Left hindlimb (tissue), 1 donor: ENCODE measurements at regions not wholly inside any gene's neighbourhood (a gene's known extent, or its start where the extent isn't known, plus 50 kb on each side); places are given as distances from the start of the nearest gene placed in this dataset.
"Not testable (repeated sequence)": the region's sequence is repeated elsewhere in the genome, so short reads cannot be mapped to it uniquely, and the experiment has no call there.

Source experiments
- DNase-seq: peaks from one replicate; pipeline ENCODE4 v3.0.0-alpha.2; 2018

DNA sequence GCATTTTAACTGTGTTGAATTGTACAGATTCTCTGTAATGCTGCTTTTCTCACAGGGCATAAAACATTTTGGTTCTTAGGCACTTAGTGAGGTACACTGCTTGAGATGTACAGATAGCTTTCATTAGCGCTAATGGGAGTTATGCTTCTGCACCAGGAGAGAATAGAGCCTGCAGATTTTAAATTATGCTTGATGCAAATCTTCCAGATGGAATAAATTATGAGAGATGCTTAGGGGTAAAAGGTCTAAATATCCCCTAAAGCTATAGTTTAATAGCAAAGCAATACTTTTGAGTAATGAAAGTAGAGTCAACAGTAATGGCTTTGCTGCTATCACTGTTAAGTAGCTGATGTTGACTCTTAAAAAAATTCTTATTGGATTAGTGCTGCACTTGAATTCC, 248.9 kb downstream of the S1PR1 start:
- DNase-seq, result no peak

DNA sequence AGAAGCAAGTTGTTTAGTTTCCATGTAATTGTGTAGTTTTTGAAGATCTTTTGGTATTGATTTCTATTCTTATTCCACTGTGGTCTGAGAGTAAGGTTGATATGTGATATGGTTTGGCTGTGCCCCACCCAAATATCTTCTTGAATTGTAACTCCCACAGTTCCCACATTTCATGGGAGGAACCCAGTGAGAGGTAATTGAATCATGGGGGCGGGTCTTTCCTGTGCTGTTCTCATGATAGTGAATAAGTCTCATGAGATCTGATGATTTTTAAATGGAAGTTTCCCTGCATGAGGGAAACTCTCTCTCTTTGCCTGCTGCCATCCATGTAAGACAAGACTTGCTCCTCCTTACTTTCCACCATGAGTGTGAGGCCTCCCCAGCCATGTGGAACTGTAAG, 255.3 kb downstream of the S1PR1 start:
- not testable (repeated sequence) for DNase-seq

DNA sequence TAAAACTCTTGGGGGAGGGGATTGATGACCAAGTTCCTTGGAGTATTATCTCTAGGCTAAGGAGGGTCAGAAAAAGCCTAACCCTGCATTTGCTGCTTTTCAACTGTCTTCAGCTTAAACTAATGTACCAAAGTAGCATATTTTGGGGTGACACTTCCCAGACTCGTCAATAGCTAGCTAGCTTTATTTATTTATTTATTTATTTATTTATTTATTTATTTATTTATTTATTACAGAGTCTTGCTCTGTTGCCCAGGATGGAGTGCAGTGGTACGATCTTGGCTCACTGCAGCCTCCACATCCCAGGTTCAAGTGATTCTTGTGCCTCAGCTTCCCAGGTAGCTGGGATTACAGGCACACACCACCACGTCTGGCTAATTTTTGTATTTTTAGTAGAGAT, 257.1 kb downstream of the S1PR1 start:
- DNase-seq, result not testable (repeated sequence)

DNA sequence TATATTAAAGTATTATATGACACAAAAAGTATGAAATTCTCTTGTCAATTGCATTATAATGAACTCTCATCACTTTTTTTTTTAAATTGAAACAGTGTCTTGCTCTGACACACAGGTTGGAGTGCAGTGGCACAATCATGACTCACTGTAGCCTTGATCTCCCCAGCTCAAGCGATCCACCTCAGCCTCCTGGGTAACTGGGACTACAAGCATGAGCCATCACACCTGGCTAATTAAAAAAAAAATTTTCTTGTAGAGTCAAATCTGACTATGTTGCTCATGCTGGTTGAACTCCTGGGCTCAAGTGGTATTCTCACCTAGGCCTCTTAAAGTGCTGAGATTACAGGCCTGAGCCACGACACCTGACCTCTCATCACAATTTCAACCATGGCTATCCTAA, 259.3 kb downstream of the S1PR1 start:
- DNase-seq, result no peak

DNA sequence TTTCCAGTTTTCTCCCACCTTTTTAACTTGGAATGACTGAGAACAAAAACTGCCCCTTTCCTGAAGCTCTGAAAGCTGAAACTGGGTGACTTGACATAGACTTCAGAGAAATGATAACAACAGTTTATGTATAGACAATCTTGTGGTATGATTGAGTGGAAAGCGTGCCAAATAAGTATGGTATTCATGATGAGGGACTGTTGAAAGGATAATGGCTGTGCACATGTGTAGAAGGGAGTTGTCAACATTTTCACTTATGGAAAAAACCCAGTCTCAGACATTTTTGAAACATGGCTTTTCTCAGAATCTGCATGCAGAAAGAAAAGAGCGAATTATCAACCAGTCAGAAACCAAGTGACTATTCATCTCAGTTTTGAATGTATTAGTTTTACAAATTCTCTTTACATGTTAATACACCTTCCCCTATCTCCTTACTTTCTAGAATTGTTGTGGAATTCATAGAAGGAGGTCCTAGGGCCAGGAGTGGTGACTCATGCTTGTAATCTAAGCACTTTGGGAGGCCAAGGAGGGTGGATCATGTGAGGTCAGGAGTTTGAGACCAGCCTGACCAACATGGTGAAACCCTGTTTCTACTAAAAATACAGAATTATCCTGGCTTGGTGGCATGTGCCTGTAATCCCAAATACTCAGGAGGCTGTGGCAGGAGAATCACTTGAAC, 261.2 kb downstream of the S1PR1 start:
- DNase-seq, result no peak

DNA sequence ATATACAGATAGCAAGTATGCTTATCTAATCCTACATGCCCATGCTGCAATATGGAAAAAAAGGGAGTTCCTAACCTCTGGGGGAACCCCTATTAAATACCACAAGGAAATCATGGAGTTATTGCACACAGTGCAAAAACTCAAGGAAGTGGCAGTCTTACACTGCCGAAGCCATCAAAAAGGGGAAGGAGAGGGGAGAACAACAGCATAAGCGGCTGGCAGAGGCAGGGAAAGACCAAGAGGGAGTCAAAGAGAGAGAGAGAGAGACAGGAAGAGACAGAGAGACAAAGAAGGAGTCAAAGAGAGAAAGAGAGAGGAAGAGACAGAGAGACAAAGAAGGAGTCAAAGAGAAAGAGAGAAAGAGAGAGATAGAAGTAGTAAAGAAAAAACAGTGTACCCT, 267.3 kb downstream of the S1PR1 start:
- not testable (repeated sequence) for DNase-seq

DNA sequence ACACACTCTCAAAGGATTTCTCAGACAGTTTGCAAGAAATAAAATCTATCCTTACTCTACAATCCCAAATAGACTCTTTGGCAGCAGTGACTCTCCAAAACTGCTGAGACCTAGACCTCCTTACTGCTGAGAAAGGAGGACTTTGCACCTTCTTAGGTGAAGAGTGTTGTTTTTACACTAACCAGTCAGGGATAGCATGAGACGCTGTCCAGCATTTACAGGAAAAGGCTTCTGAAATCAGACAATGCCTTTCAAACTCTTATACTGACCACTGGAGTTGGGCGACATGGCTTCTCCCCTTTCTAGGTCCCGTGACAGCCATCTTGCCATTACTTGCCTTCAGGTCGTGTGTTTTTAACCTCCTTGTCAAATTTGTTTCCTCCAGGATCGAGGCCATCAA, 268.4 kb downstream of the S1PR1 start:
- not testable (repeated sequence) for DNase-seq

DNA sequence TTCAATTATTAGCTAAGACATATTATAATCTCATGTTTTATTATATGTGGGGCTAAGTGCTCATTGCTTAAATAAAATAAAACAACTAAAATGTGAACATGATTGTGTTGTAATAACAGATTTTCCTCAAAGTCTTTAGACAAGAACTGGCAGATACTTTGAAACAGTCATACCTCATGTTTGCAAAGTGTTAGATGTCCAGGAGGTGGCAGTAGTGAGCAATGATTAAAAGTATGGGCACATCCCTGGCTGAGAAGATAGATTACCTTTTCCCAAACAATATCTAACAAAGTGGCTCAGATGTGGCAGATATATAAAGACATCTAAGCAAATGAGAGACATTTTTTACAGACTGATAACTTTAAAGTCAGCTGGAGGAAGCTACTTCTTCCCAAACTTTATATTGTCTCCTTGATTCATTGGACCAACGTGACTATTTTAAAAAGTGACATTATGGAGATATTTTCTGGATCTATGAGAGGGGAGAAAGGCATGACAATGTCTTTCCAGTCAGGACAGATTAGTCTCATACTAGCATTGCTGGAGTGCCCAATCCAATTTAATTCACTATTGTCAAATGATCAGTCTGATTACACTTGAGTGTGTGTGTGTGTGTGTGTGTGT, 269.8 kb downstream of the S1PR1 start:
- no peak for DNase-seq

DNA sequence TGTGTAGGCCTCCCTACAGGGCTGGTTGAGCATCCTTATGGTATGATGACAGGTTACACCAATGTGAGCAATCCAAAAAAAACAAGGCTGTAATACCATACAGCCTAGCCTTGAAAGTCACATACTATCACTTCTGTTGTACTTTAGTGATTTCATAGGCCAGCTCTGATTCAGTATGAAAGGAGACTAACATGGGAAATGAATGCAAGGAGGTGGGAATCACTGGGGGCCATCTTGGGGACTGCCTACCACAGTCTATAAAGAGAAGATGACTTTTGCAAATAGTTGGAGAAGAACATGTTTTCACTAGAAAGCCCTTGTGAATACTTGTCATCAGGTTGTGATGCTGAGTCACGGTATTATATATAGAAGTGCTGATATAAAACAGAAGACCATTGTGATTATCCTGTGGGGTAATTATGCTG, 270.7 kb downstream of the S1PR1 start:
- DNase-seq, result no peak

DNA sequence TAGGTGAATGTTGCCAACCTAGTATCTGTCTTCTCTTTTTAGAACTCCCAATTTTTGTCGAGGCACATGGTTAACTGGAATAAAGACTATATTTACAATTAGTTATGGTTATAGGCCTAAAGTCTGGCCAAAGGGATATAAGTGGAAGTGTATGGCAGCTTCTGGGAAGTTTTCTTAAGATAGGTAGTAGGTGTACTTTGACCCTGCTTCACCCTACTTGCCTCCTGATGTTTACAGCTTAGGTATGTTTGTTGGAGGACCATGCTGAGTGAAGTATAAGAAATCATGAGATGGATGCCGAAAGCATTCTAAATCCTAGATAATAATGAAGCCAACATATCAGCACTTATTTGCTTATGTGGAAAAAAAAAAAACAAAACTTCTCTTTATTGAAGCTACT, 272.1 kb downstream of the S1PR1 start:
- no peak for DNase-seq

DNA sequence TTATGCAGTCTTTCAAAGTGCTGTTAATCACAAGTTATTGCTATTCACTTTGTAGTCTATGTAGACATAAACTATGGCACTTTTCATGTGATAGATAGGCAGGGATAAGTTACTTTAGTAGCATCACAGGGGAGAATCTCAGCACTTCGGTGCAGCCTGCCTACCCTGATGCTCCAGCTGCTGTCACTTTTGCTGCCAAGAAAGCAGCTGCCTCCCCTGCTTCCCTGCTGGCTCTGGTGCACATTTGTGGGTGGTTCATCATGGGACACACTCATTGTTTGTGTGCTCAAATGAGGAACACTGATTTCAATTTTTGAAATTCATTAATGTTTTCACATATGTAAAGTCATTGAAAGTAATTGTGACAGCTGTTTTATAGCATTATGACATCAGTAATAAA, 272.6 kb downstream of the S1PR1 start:
- DNase-seq, result peak; percentile 37

DNA sequence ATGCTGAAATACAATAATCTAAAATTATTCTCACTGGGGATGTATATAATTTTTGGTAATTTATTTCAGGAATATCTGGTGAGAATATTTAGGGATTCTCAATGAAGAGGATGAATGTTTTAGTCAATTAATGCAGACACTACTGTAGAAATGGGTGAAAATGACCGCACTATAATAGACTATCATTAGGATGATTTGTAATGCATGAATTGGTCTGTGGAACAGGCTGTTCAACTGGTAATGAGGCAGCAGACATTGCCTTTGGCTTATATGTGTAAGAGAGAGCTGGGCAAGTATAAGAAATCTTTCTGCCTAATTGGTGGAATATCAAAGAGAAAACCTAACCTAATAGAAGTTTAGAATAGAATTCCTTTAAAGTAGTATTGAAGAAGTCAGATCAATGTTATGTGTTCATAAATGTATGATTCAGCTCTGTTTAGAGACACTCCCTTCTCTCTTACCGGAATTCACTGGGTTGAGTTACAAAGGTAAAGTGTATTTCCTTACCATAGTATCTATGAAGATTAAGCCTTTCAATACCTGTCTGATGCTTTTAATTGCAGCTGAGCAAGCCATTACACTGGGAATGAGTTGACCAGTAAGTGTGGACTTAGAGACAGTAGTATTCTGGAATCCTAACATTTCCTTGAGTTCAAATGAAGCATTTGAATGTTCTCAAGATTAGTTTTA, 274.5 kb downstream of the S1PR1 start:
- DNase-seq, result no peak

DNA sequence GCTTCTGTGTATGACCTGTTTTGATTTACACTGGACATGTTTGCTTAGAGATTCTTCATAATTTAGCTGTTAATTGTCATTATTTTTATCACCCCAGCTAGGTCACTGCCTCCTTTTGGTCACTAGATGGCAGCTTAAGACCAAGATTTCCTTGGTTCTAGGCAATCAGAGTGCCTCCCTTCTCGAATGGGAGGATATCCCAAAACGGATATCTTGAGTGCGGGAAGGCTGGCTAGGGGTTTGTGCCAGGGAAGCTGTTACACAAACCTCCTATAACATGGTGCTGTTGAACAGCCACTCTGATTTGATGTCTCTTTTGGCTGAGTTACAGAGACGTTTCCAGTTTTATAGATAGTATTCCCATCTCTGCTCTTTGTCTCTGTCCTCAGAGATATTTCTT, 283.5 kb downstream of the S1PR1 start:
- no peak for DNase-seq

DNA sequence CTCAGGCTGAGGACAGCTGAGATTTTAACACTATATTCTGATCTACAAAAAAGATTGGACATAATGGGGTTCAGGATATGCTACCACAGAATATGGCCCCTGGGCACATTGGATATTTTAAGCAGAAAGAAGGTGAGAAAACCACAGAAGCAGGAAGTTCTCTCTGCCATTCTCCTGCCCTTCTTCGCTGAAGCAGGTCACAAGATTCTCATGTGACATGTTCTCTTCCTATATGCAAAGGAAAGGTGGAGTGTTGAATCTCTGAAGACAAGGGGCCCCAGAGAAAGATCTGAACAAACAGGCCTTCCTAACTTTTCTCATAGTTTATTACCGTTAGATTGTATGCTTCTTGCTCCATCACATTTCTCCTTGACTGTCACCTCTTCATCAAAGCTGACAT, 285.7 kb downstream of the S1PR1 start:
- DNase-seq, result no peak

DNA sequence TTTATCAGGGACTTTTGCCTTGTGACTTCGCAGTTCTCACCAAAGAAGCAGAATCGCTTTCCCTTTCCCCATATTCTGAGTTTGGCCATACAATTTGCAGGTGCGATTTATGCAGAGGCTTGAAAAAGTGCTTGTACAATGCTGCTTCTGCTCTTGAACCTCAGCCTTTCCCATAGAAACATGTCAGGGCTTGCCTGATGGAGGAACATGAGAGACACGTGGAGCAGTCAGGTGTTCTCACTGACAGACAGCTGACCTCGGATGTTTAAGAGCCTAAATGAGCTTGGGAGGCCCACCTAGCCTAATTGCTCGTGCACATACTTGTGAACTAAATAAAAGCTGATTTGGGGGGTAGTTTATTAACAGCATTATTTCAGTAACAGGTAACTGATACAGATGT, 290.0 kb downstream of the S1PR1 start:
- no peak for DNase-seq

DNA sequence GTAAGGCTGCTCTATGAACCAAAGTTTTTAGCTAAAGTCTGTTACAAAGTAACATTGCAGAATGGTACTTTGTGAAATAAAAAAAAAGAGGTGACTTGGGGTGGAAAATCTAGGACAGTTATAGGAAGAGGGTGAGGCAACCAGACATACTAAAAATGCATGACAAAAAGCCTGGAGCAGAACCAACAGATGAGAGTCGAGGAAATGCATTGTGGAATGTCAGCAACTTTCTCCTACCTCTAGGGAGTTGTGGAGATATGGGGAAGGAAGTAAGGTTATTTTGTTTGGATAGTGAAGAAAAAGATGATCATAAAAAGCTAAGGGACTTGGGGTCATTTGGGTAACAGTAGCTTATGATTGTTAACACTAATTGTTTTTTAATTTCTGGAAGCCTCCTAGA, 295.6 kb downstream of the S1PR1 start:
- DNase-seq, result no peak

DNA sequence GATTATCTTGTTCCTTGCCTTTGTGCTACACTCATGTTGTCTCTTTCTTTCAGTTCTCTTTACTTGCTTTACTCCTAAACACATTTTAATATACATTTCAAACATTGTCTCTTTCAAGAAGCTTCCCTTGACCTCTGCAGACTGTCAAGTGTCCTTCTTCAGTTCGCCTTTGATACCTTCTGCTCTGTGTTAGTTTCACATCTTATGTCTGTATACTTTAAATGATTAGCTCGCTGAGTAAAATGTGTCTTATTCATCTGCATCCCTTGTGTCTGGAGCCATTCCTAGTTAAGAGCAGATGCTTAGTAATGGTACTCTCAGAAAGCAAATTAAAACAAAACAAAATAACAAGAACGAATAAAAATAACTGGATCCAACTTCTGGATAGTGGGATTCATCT, 303.3 kb downstream of the S1PR1 start:
- no peak for DNase-seq

DNA sequence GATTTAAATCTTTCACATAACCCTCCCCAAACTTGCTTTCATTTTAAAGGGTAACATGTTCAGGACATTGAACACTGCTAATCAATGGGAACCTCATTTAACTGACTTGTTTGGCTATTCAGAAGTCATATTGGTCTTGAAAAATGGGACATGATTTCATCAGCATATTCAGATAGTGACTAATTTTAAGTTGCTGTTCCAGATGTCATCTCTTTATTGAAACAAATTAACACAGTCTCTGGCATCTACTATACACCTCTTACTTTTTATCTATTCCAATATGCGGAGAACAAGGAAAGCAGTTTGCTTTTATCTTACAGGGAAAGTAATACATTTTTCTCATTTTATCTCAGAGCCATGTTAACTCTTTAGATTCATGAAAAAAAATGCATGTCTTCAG, 310.1 kb downstream of the S1PR1 start:
- DNase-seq, result no peak

DNA sequence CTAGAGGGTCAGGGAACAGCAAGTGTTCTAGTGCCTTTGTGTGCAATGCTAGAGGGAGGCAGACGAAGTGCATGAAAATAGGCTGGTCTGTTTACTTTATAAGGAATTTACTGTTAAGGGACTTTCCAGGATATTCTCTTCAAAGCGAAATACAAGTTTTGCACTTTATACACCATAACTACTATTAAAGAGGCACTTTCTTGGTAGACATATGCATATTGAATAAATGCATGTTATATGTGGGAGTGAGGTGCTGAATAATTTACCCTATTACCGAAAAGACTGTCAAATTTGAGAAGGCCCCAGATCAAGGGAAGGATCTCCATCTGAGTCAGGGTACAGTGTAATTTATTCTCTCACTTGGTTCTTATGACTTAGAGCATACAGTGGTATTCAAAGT, 310.5 kb downstream of the S1PR1 start:
- DNase-seq, result no peak

DNA sequence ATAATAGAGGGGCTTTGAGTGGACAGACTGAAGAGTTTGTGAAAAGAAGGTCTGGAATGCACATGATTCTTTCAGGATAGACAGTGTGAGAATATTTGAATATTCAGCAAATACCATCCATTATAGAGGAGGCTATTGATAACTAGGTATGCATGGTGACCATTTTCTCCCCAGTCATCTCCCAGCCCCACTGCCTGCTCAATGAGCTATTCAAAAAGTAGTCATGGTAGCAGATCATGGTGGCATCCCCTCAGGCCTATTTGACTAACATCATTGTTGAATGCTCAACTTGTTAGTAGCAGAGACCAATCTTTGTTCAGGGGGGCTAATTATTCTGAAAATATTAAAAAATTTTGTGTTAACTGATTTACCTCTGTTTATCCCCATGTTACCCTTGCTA, 311.6 kb downstream of the S1PR1 start:
- DNase-seq, result no peak

DNA sequence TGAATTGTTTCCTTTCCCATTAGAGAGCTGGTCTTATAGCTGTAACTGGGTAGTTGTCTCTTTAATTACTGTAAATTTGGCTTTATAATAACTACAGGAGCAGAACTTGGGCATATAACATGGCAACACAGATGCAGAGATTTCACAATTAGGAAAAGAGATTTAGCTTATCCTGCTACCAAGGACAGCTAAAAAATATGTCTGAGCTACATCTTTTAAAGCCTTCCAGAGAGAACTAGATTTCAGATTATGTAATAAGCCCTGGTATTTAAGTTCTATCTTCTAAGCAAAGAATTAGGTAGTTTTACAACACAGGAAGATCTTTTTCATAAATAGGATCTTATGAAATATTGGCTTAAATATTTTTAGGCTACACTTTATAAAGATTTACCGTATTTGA, 313.8 kb downstream of the S1PR1 start:
- no peak for DNase-seq

DNA sequence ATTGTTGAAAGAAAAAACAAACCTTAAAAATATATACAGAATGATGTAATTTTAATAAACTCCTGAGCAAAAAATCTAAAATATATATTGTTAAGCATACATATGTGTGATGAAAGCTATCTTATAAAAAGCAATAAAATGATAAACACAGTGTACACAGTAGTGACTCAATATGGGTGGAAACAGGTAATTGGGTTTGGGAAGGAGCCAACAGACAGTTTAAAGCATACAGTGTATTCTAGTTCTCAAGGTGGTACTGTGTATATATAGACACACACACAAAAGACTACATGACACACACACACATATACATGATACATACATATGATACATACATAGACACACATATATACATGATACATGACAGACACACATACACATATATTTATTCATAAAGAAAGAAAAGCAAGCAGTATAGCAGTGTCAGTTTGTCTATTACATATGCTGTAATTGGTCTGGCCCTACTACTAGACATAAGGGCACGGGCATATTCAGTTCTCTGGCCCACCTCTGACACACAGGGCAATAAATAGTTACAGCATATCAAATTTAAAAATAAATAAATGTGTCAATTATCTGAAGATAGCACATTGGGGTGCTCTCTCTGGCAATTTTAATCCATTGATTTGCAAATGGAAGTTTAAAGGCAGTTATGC, 330.2 kb downstream of the S1PR1 start:
- DNase-seq, result no peak

DNA sequence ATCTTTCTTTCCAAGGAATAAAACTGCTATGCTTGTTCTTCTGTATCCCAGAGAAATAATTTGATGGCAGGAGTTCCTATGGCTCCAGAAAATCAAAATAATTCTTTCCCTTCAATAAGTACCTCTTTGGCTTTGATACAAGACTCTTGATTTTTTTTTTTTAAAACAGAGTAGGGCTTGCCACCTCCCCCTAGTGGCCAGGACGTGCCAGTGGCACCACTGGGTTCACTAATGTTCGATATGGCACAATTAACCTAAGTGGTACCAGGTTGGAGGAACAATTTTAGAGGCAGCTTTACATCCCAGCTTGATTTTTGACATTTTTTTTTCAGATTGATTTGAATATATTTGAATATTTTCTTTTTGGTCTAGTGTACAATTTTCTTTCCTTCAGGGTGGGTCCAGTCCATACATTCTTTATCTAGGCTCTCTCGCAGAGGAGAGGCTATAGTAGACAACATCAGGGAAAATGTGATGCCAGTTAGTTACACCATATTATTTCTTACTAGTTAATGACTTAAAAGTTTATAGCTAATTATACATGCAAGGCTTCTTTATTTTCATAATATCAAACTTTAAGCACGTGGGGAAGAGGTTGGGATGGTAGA, 330.9 kb downstream of the S1PR1 start:
- DNase-seq, result no peak

DNA sequence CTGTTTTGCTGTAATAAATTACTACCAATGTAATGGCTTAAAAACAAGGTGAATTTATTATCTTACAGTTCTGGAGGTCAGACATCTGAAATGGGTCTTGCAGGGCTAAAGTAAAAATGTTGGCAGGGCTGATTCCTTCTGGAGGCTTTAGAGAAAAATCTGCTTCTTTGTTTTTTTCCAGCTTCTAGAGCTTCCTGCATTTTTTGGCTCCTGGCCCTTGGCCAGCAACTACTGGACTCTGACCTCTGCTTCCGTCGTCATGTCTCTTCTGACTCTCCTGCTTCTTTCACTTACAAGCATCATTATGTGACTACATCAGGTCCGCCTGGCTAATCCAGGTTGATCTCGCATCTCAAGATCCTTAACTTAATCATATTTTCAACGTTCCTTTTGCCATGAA, 350.9 kb downstream of the S1PR1 start:
- peak; percentile 67 for DNase-seq
